ENCODE measurements at regions not wholly inside any gene's neighbourhood (a gene's known extent, or its start where the extent isn't known, plus 50 kb on each side); places are given as distances from the start of the nearest gene placed in this dataset.

DNA sequence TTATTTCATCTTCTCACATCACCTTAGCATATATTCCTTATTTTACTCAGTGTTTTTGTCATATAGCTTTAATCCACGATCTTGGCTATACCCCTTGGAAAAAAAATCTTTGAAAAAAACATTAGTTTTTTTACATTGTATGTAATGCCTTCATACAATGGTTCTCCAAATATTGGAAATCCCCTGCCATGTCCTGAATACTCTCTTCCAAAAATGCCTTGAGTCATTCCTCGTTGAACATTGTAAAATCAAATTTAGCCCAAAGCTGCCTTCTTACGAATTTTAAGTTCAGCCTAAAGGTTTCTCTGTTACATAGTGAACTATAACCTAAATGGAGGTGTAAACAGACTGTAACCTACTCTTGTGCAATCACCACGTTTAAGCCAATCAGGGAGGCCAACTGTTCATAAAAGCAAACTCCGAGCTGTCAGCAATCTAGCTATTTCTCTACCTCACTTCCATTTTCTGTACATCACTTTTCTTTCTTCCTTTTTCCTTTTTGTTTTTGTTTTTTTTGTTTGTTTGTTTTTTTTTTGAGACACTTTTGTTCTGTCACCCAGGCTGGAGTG is 140.1 kb downstream of the ANXA2 start:
- H3K4me3 ChIP-seq (replicated peaks; ENCODE audit: low read depth, low read length): no peak overlapping the region
- DNase-seq (ENCODE audit: extremely low read depth, low read depth): no peak
- no peak for TF ChIP-seq CTCF (IDR thresholded peaks at IDR 0.05; ENCODE audit: low read depth, low read length, missing control alignments)

DNA sequence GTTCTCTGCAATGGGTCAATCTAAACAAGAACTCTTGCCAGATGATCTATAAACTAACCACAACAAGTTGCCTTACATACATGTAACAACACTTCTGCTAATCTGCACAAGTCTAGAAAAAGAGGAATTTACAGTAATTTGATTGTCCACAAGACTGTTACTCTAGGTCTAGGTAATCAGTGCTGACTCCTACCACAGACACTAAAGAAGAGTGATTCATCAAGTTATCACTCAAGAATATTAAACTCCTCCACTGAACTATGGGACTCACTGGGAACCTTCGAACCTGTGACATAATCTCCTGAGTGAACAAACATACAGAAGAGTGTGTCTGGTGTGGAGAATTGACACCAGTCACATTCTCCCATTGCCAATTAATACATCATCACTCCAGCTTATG is 138.3 kb downstream of the ANXA2 start:
- no peak for DNase-seq (ENCODE audit: extremely low read depth, low read depth)
- no peak for TF ChIP-seq CTCF (IDR thresholded peaks at IDR 0.05; ENCODE audit: low read depth, low read length, missing control alignments)
- H3K4me3 ChIP-seq (replicated peaks; ENCODE audit: low read depth, low read length): no peak overlapping the region

DNA sequence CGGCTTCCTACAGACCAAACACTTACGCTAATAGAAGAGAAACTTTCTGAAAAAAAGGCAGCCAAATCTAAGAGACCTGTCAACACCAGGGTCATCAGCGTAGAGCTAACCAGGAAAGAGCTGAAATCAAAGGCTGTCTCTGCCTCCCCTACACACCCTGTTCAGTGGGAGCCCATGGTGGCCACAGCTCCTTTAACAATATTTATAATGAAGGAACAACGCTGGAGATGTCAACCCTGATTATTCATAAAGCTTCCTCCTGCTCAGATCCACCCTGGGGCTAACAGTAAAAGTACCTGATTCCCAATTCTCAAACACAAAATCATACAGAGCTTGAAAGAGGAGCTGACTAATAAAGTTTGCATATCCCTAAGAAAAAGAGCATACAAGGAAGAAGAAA is 133.7 kb downstream of the ANXA2 start:
- no peak for TF ChIP-seq CTCF (IDR thresholded peaks at IDR 0.05; ENCODE audit: low read depth, low read length, missing control alignments)
- no peak overlapping the region for H3K4me3 ChIP-seq (replicated peaks; ENCODE audit: low read depth, low read length)
- no peak for DNase-seq (ENCODE audit: extremely low read depth, low read depth)

DNA sequence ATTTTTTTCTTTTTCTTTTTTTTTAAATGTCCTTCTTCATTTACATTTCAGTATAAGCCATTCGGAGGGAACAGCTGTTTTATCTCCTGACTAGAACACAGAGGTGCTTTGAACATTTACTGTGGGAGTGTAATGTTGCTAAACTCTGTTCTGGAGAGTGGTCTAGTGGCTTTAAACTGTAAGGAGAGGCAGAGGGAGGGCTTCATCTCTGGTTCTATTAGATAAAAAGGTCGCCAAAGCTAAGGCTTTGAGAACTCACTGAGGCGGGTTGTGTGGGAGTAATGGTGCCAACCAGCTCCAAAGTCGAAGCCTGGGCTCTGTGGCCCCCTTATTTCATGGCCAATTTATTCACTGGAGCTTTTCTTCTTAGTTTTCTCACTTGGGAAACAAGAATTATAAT is 133.2 kb downstream of the ANXA2 start:
- H3K4me3 ChIP-seq (replicated peaks; ENCODE audit: low read depth, low read length): no peak overlapping the region
- TF ChIP-seq CTCF (IDR thresholded peaks at IDR 0.05; ENCODE audit: low read depth, low read length, missing control alignments): no peak
- DNase-seq (ENCODE audit: extremely low read depth, low read depth): no peak

DNA sequence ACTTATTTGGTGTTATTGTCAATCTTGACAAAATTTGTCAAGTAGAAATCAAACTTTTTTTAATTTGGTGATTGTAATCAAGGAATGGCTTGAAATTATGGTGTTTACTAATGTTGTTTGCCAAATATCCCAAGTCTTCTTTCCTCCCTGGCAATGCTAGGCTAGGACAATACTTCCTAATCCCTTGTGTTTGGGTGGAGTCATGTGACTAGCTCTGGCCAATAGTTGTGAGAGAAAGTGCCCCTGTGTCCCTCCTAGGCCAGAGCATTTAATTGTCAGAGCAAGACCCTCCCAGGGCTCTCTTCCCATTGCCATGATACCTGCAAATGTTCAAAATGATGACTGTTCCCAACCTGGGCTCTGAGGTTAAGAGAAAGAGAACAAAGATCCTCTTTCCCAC is 132.7 kb downstream of the ANXA2 start:
- no peak for DNase-seq (ENCODE audit: extremely low read depth, low read depth)
- TF ChIP-seq CTCF (IDR thresholded peaks at IDR 0.05; ENCODE audit: low read depth, low read length, missing control alignments): no peak
- H3K4me3 ChIP-seq (replicated peaks; ENCODE audit: low read depth, low read length): no peak overlapping the region

DNA sequence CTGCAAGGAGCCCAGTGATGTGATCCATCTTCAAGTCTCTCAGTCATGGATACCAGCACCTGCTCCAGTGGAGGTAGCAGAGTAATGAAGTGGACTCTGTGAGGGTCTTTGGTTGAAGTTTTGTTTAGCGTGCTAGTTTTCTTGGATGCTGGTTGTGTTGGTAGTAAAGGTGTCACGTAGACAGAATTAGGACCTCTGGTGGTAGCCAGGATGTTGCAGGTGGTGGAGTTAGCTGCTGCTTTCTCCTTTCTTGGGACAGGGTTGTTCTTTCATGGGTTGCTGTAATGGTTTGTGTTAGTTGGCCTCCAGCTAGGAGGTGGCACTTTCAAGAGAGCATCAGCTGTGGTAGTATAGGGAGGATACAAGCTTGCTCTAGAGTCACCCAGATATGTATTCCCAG is 125.2 kb downstream of the ANXA2 start:
- no peak overlapping the region for H3K4me3 ChIP-seq (replicated peaks; ENCODE audit: low read depth, low read length)
- no peak for TF ChIP-seq CTCF (IDR thresholded peaks at IDR 0.05; ENCODE audit: low read depth, low read length, missing control alignments)
- DNase-seq (ENCODE audit: extremely low read depth, low read depth): no peak

DNA sequence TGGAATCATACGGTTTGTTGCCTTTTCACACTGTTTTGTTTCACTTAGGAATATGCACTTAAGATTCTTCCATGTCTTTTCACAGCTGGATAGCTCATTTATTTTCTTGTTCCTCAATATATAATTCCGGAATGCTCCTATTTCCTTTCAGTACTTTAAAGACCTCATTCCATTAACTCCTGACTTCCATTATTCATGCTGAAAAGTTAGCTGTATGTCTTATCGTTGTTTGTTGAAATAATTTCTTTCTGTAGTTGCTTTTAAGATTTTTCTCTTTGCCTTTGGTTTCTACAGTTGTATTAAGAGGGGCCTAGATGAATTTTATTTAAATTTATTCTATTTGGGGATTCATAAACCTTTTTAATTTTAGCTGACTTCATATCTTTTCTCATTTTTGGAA is 122.2 kb downstream of the ANXA2 start:
- DNase-seq (ENCODE audit: extremely low read depth, low read depth): no peak
- TF ChIP-seq CTCF (IDR thresholded peaks at IDR 0.05; ENCODE audit: low read depth, low read length, missing control alignments): no peak
- H3K4me3 ChIP-seq (replicated peaks; ENCODE audit: low read depth, low read length): no peak overlapping the region

Measured in HFF-Myc (cell line).